ENCODE measurements at regions not wholly inside any gene's neighbourhood (a gene's known extent, or its start where the extent isn't known, plus 50 kb on each side); places are given as distances from the start of the nearest gene placed in this dataset.

GRCh38 chr2:57563015-57563414, 483.6 kb upstream of the VRK2 start:
- BruUV-seq (replicated peaks): no TSS peak
- no peaks in the 10 kb centered on the region for H3K27me3 Mint-ChIP-seq (ENCODE audit: insufficient read depth, unreplicated experiment)
- TF ChIP-seq CTCF (IDR thresholded peaks at IDR 0.05; ENCODE audit: unreplicated experiment): no peak
- DNase-seq (ENCODE audit: unreplicated experiment): no peak
- no peak overlapping the region for H3K27ac Mint-ChIP-seq (ENCODE audit: low read depth, unreplicated experiment)
- ChIA-PET CTCF (interaction anchor here (1.0 kb wide), 1 partner anchor 14 kb away, joined by 4 read pairs; no protein-coding TSS in a partner anchor), POLR2A (no interaction called here)
- intact Hi-C loops (cut with micrococcal nuclease): no loop called here
- no peaks in the 10 kb centered on the region for H3K36me3 Mint-ChIP-seq (ENCODE audit: insufficient read depth, unreplicated experiment)
- H3K9me3 Mint-ChIP-seq (ENCODE audit: unreplicated experiment): no peaks in the 10 kb centered on the region
- no peak overlapping the region for H3K4me3 Mint-ChIP-seq (ENCODE audit: unreplicated experiment)
- no peaks in the 10 kb centered on the region for H3K4me1 Mint-ChIP-seq (ENCODE audit: insufficient read depth, unreplicated experiment)

- TF ChIP-seq CTCF (IDR thresholded peaks at IDR 0.05; ENCODE audit: unreplicated experiment): no peak
- BruUV-seq (replicated peaks): no TSS peak
- peaks cover 6% of the 10 kb centered on the region for H3K4me1 Mint-ChIP-seq (ENCODE audit: insufficient read depth, unreplicated experiment)
- no peak overlapping the region for H3K27ac Mint-ChIP-seq (ENCODE audit: low read depth, unreplicated experiment)
- no peaks in the 10 kb centered on the region for H3K36me3 Mint-ChIP-seq (ENCODE audit: insufficient read depth, unreplicated experiment)
- intact Hi-C loops (cut with micrococcal nuclease): no loop called here
- ChIA-PET POLR2A (no interaction called here), CTCF (no interaction called here)
- H3K27me3 Mint-ChIP-seq (ENCODE audit: insufficient read depth, unreplicated experiment): no peaks in the 10 kb centered on the region
- no peaks in the 10 kb centered on the region for H3K9me3 Mint-ChIP-seq (ENCODE audit: unreplicated experiment)
- DNase-seq (ENCODE audit: unreplicated experiment): no peak
- H3K4me3 Mint-ChIP-seq (ENCODE audit: unreplicated experiment): no peak overlapping the region
These were observed 479.4 kb upstream of the VRK2 start for GRCh38 chr2:57567245-57567644.

- H3K9me3 Mint-ChIP-seq (ENCODE audit: unreplicated experiment): no peaks in the 10 kb centered on the region
- POLR2A ChIA-PET: no interaction called here
- no peak for DNase-seq (ENCODE audit: unreplicated experiment)
- H3K27ac Mint-ChIP-seq (ENCODE audit: low read depth, unreplicated experiment): no peak overlapping the region
- no peaks in the 10 kb centered on the region for H3K27me3 Mint-ChIP-seq (ENCODE audit: insufficient read depth, unreplicated experiment)
- CTCF ChIA-PET: no interaction called here
- no TSS peak for BruUV-seq (replicated peaks)
- no peaks in the 10 kb centered on the region for H3K36me3 Mint-ChIP-seq (ENCODE audit: insufficient read depth, unreplicated experiment)
- no peak overlapping the region for H3K4me3 Mint-ChIP-seq (ENCODE audit: unreplicated experiment)
- intact Hi-C loops (cut with micrococcal nuclease): no loop called here
- H3K4me1 Mint-ChIP-seq (ENCODE audit: insufficient read depth, unreplicated experiment): peaks cover 6% of the 10 kb centered on the region
- TF ChIP-seq CTCF (IDR thresholded peaks at IDR 0.05; ENCODE audit: unreplicated experiment): no peak
These were observed 477.2 kb upstream of the VRK2 start for GRCh38 chr2:57569396-57569795.

- no peak overlapping the region for H3K27ac Mint-ChIP-seq (ENCODE audit: low read depth, unreplicated experiment)
- H3K9me3 Mint-ChIP-seq (ENCODE audit: unreplicated experiment): no peaks in the 10 kb centered on the region
- intact Hi-C loops (cut with micrococcal nuclease): no loop called here
- ChIA-PET CTCF (no interaction called here), POLR2A (no interaction called here)
- BruUV-seq (replicated peaks): no TSS peak
- no peaks in the 10 kb centered on the region for H3K36me3 Mint-ChIP-seq (ENCODE audit: insufficient read depth, unreplicated experiment)
- H3K4me1 Mint-ChIP-seq (ENCODE audit: insufficient read depth, unreplicated experiment): peaks cover 12% of the 10 kb centered on the region
- no peak for DNase-seq (ENCODE audit: unreplicated experiment)
- H3K27me3 Mint-ChIP-seq (ENCODE audit: insufficient read depth, unreplicated experiment): no peaks in the 10 kb centered on the region
- H3K4me3 Mint-ChIP-seq (ENCODE audit: unreplicated experiment): no peak overlapping the region
- no peak for TF ChIP-seq CTCF (IDR thresholded peaks at IDR 0.05; ENCODE audit: unreplicated experiment)
These were observed 475.6 kb upstream of the VRK2 start for GRCh38 chr2:57570961-57571360.
